GM19025 (cell line): ENCODE measurements at regions not wholly inside any gene's neighbourhood (a gene's known extent, or its start where the extent isn't known, plus 50 kb on each side); places are given as distances from the start of the nearest gene placed in this dataset.

Experiments
- ATAC-seq: cut with Tn5 transposase; IDR thresholded peaks from one replicate; pipeline ENCODE4 v1.9.1; 2021; ENCODE audit warnings: mild to moderate bottlenecking, low read depth, moderate library complexity; ENCODE audit not compliant: unreplicated experiment

DNA sequence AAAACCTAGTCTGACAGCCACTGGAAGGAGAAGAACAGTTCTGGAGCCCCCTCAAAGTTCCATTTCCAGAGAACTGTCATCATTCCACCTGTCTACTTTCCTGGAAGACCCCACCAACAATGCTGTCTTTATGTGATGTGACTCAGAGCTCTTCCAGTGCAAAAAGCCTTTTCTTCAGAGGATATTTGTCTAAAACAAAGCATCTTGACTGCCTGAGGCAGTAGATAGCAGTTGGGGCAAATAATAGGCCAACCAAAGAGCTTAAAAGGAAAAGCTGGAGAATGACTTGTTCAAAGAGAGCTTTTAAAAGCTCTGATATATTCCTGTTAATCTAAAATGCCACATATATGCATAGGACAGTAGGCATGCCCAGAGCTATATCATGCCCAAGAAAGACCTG is 62.6 kb downstream of the MIS18A start:
- ATAC-seq: no peak

DNA sequence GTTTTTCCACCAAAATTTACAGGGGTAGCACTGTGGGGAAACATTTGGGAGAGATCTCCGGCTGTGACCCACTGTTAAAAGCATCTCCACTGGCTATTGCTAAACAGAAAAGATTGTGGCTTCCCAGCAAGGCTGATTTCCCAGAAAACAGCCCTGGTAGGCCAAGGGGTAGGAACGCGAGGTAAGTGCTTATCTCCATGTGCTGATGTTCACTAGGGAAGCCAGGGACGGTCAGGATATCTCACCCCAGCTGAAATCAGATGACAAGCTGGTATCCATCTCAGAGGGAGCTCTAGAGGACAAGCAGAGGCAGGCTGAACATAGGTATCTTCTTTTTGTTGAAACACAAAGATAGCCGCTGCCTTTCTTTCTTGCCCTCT is 63.6 kb downstream of the MIS18A start:
- no peak for ATAC-seq

DNA sequence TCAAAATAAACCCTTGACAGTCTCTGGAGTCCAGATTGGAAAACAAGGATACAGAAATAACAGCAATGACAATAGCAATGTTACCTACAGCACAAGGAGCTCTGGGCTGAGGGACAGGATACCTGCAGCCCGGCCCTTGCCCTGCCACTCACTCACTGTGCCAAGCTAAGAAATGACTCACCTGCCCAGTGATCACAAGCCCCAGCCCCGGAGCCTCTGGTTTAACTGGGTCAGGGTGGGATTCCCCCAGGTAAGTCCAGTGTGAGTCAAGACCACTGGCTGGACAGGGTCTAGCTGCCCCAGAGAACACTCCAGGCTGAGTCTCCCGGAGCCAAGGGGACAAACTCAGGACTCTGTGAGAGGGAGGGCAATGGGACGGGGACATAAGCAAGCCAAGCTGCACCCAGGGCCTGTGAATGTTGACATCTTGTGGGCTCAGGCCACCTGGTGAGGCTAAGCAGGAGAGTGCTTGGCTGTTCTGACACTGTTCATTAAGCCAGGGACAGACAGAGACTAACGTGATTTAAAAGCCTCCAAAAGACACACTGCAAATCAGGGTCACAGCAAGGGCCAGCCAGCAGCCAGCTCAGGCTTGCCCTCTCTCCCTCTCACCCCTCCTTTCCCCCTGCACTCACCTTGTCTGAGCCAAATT is 64.1 kb downstream of the MIS18A start:
- ATAC-seq: no peak

DNA sequence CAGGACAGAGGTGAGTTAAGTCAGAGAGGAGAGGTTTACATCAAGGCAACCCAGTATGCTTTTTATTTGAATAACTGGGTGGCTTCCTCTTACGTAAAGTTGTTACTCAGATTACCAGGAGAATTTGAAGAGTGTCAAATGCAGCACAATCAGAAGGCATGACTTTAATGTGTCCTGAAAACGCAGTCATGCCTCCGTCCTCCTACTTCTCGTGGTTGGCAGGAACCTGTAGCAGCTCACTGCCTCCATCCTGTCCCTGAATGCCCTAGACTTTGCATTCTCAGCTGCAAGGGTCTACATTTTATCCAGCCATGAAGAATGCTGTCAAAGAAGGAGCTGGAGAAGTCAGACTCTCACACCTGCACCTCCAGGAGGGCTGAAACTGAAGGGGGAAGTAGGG is 66.7 kb downstream of the MIS18A start:
- ATAC-seq: no peak

DNA sequence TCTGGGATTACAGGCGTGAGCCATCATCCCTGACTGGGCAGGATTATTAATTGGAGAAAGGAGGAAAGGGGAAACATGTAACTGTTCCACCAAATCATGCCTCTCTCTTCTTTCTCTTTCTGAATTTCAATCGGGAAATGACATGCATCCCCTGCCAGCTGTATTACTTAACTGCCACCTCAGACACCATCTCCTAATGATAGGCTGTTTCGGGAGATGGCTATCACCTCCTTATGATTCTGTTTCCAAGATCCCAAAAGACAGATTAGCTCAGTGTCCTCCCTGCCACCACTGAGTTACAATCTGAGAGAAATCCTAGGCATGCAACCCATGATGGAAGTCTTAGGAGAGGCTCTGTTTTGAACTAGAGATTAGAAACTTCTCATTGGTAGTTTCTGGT is 67.5 kb downstream of the MIS18A start:
- ATAC-seq: no peak

DNA sequence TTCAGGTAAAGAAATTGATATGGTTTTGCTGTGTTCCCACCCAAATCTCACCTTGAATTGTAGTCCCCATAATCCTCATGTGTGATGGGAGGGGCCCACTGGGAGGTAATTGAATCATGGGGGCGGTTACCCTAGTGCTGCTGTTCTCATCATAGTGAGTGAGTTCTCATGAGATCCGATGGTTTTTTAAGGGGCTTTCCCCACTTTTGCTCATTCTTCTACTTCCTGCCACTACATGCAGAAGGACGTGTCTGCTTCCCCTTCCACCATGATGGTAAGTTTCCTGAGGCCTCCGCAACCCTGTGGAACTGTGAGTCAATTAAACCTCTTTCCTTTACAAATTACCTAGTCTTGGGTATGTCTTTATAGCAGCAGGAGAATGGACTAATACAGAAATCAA is 69.3 kb downstream of the MIS18A start:
- no peak for ATAC-seq

DNA sequence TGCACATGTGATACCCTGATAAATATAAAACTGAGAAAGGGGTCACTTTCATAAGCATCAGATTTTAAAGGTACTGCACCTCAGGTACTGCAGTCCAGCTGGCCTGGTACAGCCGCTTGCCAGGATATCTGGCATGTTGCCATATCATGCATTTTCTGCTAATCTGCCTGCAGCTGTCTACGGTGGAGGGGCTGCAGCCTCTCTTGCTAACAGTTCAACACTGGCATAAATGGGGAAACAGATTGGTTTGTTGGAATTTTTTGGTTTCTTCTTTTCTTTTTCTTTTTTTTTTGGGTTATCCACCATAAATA is 71.5 kb downstream of the MIS18A start:
- no peak for ATAC-seq

DNA sequence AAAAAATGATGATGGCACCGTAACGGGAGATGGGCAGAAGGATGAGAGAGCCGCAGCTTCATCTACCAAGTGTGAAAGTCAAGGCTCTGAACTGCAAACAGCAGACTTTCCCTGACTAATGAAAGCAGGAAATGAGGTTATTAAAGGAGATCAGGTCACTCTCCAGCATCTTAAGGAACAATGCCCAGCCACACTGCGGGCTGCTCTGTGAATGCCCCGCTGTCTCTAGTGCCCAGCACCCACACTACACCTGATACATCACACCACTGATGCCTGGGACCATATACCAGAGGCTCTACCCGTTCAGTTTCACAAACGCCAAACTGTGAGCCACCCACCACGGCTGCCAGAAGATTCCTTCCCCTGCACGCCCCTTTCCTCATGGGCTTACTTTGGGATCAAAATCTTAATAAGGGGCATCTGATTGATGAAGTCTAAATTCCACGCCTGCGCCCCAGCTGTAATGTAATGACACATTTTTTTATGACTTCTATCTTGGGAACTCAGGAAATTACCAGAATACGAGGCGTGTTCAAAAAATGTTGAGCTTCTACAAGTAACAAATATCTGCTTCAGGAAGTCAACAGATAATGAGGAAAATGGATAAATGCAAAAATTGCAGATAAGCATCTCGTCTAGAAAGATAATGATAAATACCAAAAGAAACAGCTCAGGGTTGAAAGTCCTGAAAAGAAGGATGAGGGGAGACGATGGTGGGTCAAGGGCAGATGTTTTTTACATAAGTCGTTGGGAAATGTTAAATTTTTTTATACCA is 72.0 kb downstream of the MIS18A start:
- ATAC-seq: no peak

DNA sequence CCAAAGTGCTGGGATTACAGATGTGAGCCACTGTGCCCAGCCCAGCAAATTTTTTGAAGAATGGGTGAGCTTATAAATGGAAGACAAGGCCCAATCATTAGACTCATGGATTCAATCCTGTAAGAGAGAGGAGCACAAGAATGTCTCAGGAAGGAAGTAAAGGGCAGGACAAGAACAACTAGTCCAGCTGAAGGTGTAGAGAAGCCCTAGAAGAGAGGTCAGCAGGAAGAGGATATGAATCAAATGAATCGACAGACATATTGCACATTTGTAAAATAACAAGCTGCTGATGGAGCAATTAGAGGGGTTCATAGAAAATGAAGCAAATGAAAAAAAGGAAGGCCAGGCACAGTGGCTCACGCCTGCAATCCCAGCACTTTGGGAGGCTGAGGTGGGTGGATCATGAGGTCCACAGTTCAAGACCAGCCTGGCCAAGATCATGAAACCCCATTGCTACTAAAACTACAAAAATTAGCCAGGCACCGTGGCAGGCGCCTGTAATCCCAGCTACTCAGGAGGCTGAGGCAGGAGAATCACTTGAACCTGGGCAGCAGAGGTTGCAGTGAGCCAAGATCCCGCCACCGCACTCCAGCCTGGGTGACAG is 74.9 kb downstream of the MIS18A start:
- ATAC-seq: no peak

DNA sequence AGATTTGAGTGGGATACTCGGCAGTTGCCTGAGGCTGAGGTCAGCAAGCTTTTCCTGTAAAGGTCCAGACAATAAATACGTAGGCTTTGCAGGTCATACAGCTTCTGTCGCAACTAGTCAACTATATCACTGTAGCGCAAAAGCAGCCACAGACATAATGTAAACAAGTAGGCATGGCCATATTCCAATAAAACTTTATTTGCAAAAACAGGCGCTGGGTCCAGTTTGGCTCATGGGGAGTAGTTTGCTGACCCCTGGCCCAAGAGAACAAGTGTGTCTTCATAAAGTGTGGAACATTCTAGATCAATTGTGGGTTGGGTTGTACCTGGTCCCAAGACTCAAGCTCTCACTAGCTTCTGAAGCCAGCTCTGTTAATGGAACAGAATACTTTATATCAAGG is 78.8 kb downstream of the MIS18A start:
- no peak for ATAC-seq

DNA sequence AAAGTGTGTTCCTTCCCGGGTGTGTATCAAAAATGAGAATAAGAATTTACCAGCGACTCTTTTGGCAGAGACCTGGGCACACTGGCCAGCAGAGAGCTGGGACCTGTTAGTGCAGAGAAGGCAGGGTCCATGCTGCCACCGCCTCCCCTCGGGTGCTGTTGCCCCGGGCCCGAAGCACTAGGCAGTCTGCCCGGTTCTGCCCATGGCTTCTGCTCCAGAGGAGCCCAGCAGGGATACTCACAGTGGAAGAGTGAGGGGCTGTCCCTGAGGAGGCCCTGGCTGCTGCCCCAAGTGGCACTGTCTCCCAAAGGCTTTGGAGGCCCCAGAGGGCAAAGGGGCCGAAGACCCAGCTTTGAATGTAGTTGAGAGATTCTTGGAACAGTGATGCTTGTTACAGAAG is 80.5 kb downstream of the MIS18A start:
- ATAC-seq: no peak

DNA sequence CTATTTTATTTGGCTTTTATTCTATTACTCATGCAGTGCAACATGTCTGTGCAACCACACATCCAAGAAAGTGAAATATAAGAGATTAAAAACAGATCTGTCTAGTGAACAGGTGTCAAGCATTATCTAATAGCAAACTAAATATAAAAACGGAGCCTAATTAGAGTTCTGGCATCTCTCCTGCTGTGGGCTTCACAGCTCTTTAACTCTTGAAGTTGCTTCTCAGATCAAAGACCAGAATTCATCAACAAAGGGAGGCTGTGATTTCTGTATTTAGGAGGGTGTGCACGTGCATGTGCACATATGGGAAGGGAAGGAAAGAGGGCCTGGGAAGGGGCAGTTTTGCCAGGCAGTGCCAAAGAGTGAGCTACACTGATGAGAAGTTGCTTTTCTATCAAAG is 81.0 kb downstream of the MIS18A start:
- no peak for ATAC-seq

DNA sequence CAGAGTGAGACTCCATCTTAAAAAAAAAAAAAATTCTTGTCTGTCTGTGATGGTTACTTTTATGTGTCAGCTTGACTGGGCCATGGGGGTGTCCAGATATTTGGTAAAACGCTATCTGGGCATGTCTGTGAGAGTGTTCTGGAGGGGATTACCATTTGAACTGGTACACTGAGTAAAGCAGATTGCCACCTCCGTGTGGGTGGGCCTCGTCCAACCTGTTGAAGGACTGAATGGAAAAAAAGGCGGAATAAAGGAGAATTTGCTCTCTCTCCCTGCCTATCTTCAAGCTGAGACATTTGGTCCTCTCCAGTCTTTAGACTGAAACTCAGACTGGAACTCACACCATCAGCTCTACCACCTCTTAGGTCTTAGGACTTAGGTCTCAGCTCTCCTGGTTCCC is 82.8 kb downstream of the MIS18A start:
- ATAC-seq: no peak

DNA sequence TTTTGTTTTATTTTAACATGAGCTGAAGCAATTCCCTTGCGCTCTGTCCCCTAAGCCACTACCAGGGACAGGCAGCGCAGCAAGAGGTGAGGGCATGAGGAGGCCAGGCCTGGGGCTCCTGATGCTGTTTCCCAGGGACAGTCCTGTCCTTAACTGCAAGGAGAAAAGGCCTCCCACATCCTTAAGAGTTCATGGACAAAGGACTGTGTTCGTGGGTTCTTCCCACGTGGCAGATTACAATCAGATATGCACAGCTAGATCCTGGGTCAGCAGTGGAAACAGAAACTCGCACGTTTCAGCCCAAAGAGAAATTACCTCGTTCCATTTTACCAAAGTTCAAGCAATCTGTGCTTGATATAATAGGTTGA is 85.8 kb downstream of the MIS18A start:
- ATAC-seq: no peak

DNA sequence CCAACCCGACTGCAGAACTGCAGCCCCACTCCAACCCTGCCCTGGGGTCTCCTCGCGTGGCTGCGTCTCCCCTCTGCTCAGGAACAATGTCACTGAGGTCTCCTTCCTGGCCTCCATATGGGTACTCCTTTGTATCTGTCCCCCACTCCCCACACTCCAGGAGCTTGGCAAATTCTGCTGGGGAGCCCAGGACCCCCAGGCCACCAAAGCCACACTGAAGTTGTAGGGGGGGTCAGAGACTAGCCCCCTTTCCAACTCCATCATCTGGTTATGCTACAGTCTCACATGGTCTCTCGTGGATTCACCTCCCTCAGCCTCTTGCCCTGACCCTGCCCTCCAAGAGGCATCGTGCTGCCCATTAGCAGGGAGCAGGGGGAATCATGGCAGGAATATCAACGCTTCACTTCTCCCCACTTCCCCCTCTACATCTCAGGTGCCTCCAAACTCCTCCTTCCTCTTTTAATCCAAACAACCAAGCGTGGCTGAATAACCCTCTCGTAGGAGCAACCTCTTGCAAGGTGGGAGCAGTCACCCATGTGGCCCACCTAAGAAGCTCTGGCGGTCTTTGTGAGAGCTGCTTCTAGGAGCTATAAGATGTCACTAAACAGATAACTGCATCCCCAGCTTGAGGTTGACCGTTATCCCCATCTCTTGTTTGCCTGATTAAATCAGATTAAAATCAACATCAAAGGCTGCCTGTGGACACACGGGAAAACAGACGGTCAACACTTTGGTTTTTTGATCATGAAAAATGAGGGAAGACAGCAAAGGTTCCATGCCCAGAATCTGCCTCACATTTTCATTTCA is 86.4 kb downstream of the MIS18A start:
- no peak for ATAC-seq

DNA sequence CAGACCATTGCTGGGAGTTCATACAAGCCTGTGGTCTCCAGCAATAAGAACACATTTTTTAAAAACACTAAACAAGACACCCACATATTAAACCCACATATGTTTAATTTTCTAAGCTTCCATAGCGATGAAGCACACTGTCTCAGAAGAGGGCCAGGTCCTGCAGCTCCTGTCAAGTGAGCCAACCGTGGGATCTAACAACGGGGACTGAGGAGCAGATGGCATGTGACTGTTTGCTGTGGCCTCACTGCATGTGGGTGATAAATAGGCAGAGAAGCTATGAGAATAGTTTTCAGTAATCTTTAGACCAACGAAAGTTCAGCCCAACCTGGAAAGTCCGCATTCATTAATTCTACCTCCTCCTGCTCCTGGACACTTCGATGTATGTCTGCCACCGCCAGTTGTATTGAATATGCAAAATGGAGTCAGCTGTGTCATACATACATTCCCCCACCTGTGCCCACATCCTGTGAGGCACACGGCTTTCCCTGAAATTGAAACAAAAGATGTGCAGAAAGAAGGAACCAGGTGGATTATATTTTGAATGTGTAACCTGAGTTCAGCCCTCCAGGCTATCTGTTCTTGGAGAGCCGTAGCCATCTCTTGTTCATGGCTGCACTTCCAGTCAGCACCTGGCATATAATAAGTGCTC is 88.2 kb downstream of the MIS18A start:
- ATAC-seq: no peak

DNA sequence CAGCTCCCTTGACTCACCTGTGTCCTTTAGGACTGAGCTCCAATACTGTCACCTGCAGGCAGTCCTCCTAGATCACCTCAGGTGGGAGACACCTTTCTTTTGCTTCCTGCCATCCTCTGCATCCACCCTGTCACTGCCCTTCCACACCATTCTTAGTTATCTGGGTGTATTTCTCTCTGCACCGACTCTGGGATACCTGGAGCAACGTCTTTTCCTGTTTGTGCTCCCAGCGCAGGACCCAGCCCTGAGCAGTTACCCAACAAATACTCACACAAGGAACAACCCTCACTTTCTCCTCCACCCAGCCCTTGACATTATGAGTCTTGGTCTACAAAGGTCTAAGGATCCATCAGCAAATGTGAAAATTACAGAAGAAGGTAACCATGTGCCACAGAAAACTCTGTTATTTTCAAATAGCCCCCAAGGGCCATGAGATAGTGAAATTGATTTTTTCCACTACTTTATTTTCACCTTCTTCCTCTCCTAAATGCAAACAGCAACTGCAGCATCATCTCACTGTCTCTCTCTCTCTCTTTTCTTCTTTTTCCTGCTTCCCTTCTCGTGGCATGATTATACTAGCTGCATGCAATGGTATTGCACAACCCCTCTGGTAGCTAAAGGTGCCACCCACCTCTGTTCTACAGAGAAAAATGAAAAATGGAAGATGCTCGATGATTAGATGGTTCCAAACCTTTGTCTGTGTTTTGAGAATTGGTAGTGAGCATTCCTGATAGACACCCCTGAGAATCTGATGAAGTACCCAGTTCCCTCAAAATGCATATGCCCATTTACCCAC is 89.0 kb downstream of the MIS18A start:
- no peak for ATAC-seq

DNA sequence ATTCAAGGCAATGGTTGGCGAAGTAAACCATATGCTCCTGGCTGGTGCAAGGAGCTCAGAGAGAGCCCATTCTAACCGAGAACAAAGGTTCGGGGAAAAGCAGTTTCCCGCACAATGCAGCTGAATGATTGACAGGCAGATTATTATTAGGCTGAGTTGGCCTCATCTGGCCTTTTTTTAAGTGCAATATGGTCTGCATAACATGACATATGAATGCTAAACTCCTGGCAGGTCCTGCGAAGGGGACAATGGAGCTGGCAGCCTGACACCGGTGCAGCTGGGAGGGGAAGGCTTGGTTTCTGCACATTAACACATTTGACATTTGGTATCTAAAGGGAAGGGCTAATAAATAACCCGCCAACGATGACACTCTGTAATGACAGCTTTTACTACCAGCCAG is 92.0 kb downstream of the MIS18A start:
- ATAC-seq: no peak

DNA sequence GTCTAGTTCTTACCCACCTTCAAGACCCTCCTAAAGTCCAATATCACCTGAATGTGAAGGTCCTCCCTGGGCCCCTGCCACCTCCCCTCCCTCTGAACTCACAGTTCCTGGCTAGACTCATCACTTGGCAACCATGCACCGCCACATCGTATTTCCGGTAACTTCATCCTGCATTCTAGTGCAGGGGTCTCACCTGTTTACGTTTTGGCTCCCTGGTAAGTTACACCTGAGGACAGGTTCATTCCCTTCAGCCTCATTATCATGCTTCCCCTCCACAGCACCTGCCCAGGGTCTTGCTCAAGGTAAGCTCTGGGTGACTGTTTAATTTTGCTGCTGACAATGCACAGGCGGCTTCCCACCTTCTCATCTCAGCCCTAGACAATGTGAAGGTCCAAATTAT is 93.1 kb downstream of the MIS18A start:
- no peak for ATAC-seq

DNA sequence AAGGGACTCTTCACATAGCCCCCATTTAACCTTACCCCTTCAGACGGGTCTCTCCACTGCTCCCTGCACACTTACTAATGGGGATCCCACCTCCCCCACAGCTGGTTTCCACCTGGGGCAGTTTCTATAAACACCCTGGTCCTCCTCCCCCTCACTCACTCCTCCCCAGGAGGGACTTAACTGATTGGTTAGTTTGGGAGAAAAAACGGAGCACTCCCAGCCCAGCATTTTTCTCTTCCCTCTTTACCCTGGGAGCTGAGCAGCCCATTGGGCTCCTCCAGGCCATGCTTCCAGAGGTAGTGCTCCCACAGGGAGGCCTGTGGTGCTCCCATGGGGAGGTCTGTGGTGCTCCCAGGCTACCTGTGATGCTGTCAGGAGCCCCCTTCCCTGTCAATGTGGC is 93.7 kb downstream of the MIS18A start:
- no peak for ATAC-seq
